Activated CD8-positive, alpha-beta memory T cell treated with anti-CD3 and anti-CD28 coated beads for 24 hours (primary cell): ENCODE measurements at regions not wholly inside any gene's neighbourhood (a gene's known extent, or its start where the extent isn't known, plus 50 kb on each side); places are given as distances from the start of the nearest gene placed in this dataset.
"Not testable (repeated sequence)": the region's sequence is repeated elsewhere in the genome, so short reads cannot be mapped to it uniquely, and the experiment has no call there.

ENCODE experiments used
- DNase-seq: peaks from one replicate; pipeline ENCODE4 v3.0.0-alpha.2; 2020

GRCh38 chr18:5830902-5831301 is 64.4 kb downstream of the TMEM200C start:
- DNase-seq, result not testable (repeated sequence)

GRCh38 chr18:5828913-5829312 is 66.4 kb downstream of the TMEM200C start:
- DNase-seq, result no peak

GRCh38 chr18:5825663-5826062 is 69.7 kb downstream of the TMEM200C start:
- DNase-seq, result no peak

GRCh38 chr18:5824370-5824984 is 70.8 kb downstream of the TMEM200C start:
- DNase-seq, result no peak

- DNase-seq, result no peak
Measured at GRCh38 chr18:5817816-5818215, 77.5 kb downstream of the TMEM200C start.

GRCh38 chr18:5806860-5807259 is 88.5 kb downstream of the TMEM200C start:
- no peak for DNase-seq

GRCh38 chr18:5787936-5788335 is 107.4 kb downstream of the TMEM200C start:
- no peak for DNase-seq

GRCh38 chr18:5779922-5780321 is 115.4 kb downstream of the TMEM200C start:
- no peak for DNase-seq

GRCh38 chr18:5772306-5773105 is 122.8 kb downstream of the TMEM200C start:
- no peak for DNase-seq

GRCh38 chr18:5771343-5771742 is 124.0 kb downstream of the TMEM200C start:
- DNase-seq, result no peak

GRCh38 chr18:5770176-5770575 is 125.1 kb downstream of the TMEM200C start:
- DNase-seq, result no peak

- DNase-seq, result no peak
Measured at GRCh38 chr18:5768454-5768853, 126.9 kb downstream of the TMEM200C start.

- DNase-seq, result no peak
Measured at GRCh38 chr18:5759194-5759593, 136.1 kb downstream of the TMEM200C start.

- DNase-seq, result no peak
Measured at GRCh38 chr18:5756823-5757222, 138.5 kb downstream of the TMEM200C start.

- no peak for DNase-seq
Measured at GRCh38 chr18:5747678-5748077, 147.6 kb downstream of the TMEM200C start.

- no peak for DNase-seq
Measured at GRCh38 chr18:5746844-5747243, 148.5 kb downstream of the TMEM200C start.

- DNase-seq, result no peak
Measured at GRCh38 chr18:5744659-5745058, 150.7 kb downstream of the TMEM200C start.

- DNase-seq, result no peak
Measured at GRCh38 chr18:5738526-5738925, 156.8 kb downstream of the TMEM200C start.

- no peak for DNase-seq
Measured at GRCh38 chr18:5732318-5732717, 163.0 kb downstream of the TMEM200C start.

- no peak for DNase-seq
Measured at GRCh38 chr18:5729983-5730699, 165.2 kb downstream of the TMEM200C start.

- DNase-seq, result no peak
Measured at GRCh38 chr18:5728531-5728930, 166.8 kb downstream of the TMEM200C start.

- no peak for DNase-seq
Measured at GRCh38 chr18:5726011-5726410, 169.3 kb downstream of the TMEM200C start.

- no peak for DNase-seq
Measured at GRCh38 chr18:5721924-5722323, 173.4 kb downstream of the TMEM200C start.

- no peak for DNase-seq
Measured at GRCh38 chr18:5720132-5720531, 175.2 kb downstream of the TMEM200C start.
